ENCODE measurements at regions not wholly inside any gene's neighbourhood (a gene's known extent, or its start where the extent isn't known, plus 50 kb on each side); places are given as distances from the start of the nearest gene placed in this dataset.

DNA sequence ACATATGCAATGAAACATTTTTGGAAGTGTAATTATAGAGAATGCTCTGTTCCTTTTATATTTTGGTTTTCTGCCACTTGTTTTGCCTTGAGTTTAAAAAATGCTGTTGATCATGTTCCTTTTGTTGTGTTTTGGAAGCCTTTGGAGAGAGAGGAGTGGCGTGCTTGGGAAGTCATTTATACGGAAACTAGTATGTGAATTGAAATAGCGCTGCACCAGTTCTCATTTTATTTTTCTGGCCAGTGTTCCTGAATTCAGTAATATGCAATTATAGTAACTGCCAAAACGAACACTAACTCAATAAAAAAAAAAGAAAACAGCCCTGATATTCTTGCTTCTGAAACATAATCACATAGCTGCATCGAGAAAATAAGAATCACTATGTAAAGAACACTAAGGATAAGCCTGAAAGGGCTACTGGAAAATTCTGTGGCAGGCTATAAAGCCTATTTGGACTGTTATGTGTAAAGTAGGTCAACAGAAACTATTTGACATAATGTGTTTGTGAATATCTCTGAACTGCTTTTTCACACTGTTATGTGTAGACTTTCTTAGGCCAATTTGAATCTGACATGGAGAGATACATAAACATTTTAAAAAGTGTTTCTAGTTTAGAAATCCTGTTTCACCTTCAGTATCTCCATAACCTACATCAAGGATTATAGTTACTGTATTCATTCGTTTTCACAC lies 742.0 kb downstream of the KCNT2 start:
- Histone ChIP-seq H3K27me3 (ENCODE audit: control insufficient read depth in 3 of 3, insufficient read depth in 3 of 3, low read length in 2 of 3) (no peaks in the 10 kb centered on the region), H3K4me3 (no peak overlapping the region), H3K4me1 (ENCODE audit: control insufficient read depth in 5 of 5, insufficient read depth in 5 of 5, low read length in 5 of 5) (peaks cover 0 to 3% (median 0%) of the 10 kb centered on the region in 5 donors), H3K9ac (ENCODE audit: insufficient read depth in 1 of 2, low read length in 2 of 2) (no peak overlapping the region), H3K9me3 (ENCODE audit: control insufficient read depth in 4 of 4, insufficient read depth in 3 of 4, low read length in 3 of 4) (no peaks in the 10 kb centered on the region), H3K36me3 (ENCODE audit: control insufficient read depth in 4 of 4, insufficient read depth in 4 of 4, low read length in 4 of 4) (no peaks in the 10 kb centered on the region), H3K27ac (ENCODE audit: low read depth in 1 of 2, low read length in 1 of 2) (no peak overlapping the region)
- TF ChIP-seq, protein P1, sequence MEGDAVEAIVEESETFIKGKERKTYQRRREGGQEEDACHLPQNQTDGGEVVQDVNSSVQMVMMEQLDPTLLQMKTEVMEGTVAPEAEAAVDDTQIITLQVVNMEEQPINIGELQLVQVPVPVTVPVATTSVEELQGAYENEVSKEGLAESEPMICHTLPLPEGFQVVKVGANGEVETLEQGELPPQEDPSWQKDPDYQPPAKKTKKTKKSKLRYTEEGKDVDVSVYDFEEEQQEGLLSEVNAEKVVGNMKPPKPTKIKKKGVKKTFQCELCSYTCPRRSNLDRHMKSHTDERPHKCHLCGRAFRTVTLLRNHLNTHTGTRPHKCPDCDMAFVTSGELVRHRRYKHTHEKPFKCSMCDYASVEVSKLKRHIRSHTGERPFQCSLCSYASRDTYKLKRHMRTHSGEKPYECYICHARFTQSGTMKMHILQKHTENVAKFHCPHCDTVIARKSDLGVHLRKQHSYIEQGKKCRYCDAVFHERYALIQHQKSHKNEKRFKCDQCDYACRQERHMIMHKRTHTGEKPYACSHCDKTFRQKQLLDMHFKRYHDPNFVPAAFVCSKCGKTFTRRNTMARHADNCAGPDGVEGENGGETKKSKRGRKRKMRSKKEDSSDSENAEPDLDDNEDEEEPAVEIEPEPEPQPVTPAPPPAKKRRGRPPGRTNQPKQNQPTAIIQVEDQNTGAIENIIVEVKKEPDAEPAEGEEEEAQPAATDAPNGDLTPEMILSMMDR (IDR thresholded peaks at IDR 0.05; ENCODE audit: control extremely low read depth, extremely low read depth) = no peak
- peak in 1 of 3 donors; percentile 6 for DNase-seq
- 74 to 77% methylated on average over 6 of the region's 6 CpGs for WGBS, 2 donors
- ATAC-seq (ENCODE audit: insufficient read depth, low FRiP score) = no peak

DNA sequence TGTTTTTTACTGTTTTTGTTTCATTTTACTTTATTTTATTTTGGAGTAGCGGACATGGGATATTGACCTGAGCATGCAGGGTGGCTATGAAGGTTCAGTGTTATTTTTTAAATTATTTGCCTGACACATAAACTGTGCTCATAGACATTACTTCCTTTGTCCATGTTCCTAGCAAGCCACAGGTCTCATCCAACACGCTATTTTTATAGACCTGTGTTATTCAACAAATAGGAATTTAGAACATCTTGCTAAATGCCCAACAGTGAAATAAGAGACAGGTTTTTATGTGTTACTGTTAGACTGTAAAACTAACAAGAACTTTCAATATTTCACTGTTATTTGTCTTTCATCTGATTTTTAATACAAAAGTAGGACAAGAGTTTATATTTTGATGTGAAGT lies 756.4 kb downstream of the KCNT2 start:
- no peaks in the 10 kb centered on the region for H3K36me3 ChIP-seq (ENCODE audit: control insufficient read depth in 4 of 4, insufficient read depth in 4 of 4, low read length in 4 of 4)
- 91 to 93% methylated on average over 2 of the region's 2 CpGs for WGBS, 2 donors
- DNase-seq (no peak), ATAC-seq (ENCODE audit: insufficient read depth, low FRiP score) (no peak)
- TF ChIP-seq, protein P1 (IDR thresholded peaks at IDR 0.05; ENCODE audit: control extremely low read depth, extremely low read depth) = no peak
- no peaks in the 10 kb centered on the region for H3K27me3 ChIP-seq (ENCODE audit: control insufficient read depth in 3 of 3, insufficient read depth in 3 of 3, low read length in 2 of 3)
- no peak overlapping the region for H3K27ac ChIP-seq (ENCODE audit: low read depth in 1 of 2, low read length in 1 of 2)
- peaks cover 0 to 5% (median 0%) of the 10 kb centered on the region in 4 donors for H3K9me3 ChIP-seq (ENCODE audit: control insufficient read depth in 4 of 4, insufficient read depth in 3 of 4, low read length in 3 of 4)
- no peak overlapping the region for H3K4me3 ChIP-seq
- no peaks in the 10 kb centered on the region for H3K4me1 ChIP-seq (ENCODE audit: control insufficient read depth in 5 of 5, insufficient read depth in 5 of 5, low read length in 5 of 5)
- H3K9ac ChIP-seq (ENCODE audit: insufficient read depth in 1 of 2, low read length in 2 of 2) = no peak overlapping the region

DNA sequence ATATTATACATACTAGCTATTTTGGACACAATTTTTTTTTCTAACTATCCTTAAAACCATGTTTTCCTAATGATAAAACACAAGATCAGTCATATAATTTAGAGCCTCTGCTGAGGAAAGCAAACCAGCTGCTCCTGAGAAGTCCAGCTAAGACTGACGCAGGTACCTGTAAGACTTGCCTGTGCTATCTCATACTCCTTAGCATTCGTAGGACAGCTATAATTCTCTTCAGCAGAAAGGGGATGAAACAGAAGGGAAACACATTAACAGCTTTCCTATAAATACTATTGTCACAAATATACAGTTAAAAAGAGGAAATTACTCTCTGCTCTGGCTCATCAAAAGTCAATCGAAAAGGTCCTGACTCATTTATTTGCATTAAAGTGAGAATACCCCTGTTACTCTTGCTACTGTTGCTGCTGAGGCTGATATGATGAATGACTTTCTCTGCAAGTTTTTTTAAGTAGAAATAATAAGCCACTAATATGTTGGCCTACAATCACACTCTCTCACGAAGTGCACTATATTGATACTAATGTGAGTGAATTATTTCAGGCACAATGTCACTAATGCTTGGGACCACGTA lies 757.1 kb downstream of the KCNT2 start:
- no peaks in the 10 kb centered on the region for H3K27me3 ChIP-seq (ENCODE audit: control insufficient read depth in 3 of 3, insufficient read depth in 3 of 3, low read length in 2 of 3)
- WGBS, 2 donors = 51 to 55% methylated on average over 5 of the region's 5 CpGs
- no peaks in the 10 kb centered on the region for H3K36me3 ChIP-seq (ENCODE audit: control insufficient read depth in 4 of 4, insufficient read depth in 4 of 4, low read length in 4 of 4)
- ATAC-seq (ENCODE audit: insufficient read depth, low FRiP score) (no peak), DNase-seq (no peak)
- H3K27ac ChIP-seq (ENCODE audit: low read depth in 1 of 2, low read length in 1 of 2) = no peak overlapping the region
- H3K4me3 ChIP-seq = no peak overlapping the region
- TF ChIP-seq, protein P1 (IDR thresholded peaks at IDR 0.05; ENCODE audit: control extremely low read depth, extremely low read depth) = no peak
- H3K9ac ChIP-seq (ENCODE audit: insufficient read depth in 1 of 2, low read length in 2 of 2) = no peak overlapping the region
- H3K9me3 ChIP-seq (ENCODE audit: control insufficient read depth in 4 of 4, insufficient read depth in 3 of 4, low read length in 3 of 4) = peaks cover 0 to 1% (median 0%) of the 10 kb centered on the region in 4 donors
- H3K4me1 ChIP-seq (ENCODE audit: control insufficient read depth in 5 of 5, insufficient read depth in 5 of 5, low read length in 5 of 5) = no peaks in the 10 kb centered on the region

All from lung (tissue), 11 donors.